CD4-positive, alpha-beta T cell treated with Interferon gamma for 1 hour (primary cell): ENCODE measurements at regions not wholly inside any gene's neighbourhood (a gene's known extent, or its start where the extent isn't known, plus 50 kb on each side); places are given as distances from the start of the nearest gene placed in this dataset.

Experiments used
- DNase-seq: peaks from one replicate; pipeline ENCODE4 v3.0.0-alpha.2; 2020

DNA sequence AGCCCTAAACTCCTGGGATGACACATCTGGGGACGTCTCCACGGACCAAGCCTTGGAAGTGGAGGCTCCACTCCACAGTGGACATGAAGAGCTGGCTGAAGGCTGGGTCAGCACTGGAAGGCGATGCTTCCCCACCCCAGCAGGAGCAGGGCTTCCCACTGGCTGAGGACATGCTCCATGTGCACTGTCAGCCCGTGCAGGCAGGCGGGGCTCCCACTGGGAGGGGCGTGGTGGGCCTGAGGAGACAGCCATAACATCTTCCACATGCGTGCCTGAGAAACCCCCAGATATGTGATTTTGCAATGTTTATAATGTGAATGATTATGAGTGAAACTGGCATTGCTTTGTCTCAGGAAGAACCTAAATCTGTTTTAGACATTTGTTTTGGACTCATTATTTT is 231.3 kb downstream of the KLF13 start:
- no peak for DNase-seq

GRCh38 chr15:31558840-31559239 is 232.2 kb downstream of the KLF13 start:
- DNase-seq = no peak

DNA sequence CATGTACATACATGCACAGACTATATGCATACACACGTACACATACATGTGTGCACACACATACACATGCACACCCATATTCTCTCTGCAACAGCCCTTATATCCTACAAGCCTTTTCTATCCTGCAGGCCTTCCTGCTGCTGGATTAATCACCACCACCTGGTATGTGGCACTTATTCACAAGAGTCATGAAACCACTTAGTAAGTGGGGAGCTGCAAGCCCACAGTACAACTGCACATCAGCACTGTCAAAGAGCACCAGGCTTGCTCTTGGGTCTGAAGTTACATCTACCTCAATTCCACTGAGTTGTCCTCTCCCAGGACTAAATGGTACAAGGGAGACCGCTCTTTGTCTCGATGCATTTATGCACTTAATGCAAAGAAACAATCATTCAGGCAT is 233.2 kb downstream of the KLF13 start:
- no peak for DNase-seq

DNA sequence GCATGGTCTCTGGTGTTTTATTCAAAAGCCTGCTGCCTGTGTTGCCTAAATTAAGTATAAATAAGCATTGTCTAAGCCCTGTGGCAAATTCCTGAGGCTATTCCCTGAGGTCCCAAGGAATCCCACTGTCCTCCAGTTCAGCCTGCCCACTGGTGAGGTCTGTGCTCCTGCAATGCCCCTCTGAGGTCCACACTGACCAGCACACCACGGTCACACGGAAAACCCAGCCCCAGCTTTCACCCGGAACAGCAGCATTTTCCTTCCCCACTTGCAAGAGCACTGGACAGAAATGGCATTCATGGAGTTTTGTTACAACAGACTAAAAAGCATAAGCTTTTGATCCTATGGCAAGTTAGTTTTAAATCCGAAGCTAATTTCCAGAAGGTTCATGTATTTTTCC is 234.0 kb downstream of the KLF13 start:
- DNase-seq = no peak

DNA sequence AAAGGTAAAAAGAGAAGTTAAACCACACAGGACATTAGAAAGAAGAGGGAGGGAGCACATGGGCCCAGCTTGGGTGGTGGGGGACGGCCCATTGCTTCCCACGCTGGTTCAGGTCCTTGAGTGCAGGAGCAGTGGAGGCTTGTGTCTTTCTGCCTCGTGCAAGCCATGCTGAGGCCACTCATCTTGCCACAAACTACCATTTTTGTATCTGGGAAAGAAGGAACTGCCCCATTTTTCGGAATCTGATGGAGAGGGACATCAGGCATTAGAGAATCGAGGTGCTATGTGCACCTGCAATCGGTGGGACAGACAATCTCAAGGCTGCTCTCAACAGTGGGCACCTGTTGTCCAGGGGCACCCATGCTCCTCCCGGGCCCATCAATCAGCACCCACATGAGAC is 234.5 kb downstream of the KLF13 start:
- DNase-seq = no peak

DNA sequence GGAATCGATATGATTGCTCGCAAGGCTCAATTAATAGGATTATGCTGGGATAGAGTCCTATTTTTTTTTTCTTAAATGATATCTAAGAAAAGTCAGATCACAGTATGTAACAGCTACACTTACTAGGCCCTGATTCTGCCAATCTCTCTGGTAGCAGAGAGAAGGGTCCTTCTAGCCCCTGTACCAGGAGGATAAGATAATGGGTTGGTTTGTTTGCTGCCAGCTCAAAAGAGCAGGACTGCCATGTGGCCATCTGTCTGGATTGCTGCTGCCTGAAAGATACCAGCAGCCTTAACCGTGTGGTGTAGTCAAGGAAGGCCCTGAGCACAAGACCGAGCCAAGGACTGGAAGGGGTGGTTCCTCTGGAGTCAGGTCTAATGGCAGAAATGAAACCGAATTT is 236.4 kb downstream of the KLF13 start:
- no peak for DNase-seq

DNA sequence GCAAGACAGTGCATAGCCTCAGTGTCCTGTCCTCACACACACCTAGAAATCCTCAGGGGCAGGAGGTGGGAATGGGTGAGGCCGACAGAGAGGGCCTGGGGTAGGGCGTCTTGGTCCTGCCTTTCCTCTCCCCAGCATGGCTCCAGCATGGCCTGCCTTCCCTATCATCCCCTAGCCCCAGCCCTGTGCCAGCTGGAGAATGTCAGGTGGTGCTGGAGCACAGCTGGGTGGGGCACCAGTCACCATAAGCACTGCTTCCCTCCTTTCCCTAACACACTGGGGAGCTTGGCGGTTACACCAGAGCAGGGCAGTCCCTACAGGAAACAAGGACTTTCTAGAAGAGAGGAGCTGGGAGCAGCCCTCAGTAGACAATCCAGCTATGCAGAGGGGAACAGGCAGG is 236.8 kb downstream of the KLF13 start:
- DNase-seq = no peak

GRCh38 chr15:31567861-31568260 is 241.2 kb downstream of the KLF13 start:
- DNase-seq = no peak

- no peak for DNase-seq
These were observed 243.2 kb downstream of the KLF13 start for GRCh38 chr15:31569836-31570235.

- DNase-seq = no peak
These were observed 244.0 kb downstream of the KLF13 start for GRCh38 chr15:31570591-31570990.

DNA sequence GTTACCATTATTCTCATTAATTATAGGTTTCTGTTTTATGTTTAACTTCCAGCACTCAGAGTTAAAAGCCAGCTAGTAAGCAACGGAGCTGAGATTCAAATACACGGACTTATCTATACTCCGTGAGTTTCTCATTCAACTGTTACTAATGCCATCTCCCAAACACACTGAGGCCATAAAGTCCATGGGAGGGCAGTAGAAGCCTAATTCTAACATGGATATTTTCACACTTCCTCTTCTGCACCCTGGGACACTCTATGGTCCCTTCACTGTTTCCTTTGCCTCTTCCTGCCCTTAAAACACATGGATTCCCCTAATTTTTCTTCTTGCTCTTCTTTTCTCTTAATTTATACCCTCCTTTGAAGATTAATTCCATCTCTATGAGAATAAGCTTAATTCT is 245.0 kb downstream of the KLF13 start:
- DNase-seq = no peak

GRCh38 chr15:31573759-31574158 is 247.1 kb downstream of the KLF13 start:
- no peak for DNase-seq

GRCh38 chr15:31574766-31575165 is 248.1 kb downstream of the KLF13 start:
- no peak for DNase-seq

DNA sequence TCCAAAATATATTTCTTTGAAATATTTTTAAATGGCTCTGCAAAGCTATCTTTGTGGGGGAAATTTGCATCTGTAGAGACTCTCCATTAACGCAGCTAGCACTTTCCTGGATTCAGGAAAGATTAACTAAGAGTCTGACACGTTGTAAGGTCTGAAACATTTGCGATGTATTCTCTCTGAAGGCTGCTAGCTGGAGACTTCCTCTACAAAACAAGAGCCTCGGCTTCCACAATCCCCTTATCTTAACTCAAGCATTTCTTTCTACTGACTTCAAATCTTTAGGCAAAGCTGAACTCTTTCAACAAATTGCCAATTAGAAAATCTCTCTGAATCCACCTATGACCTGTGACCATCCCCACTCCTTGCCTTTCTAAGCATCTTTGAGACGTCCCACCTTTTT is 250.5 kb downstream of the KLF13 start:
- no peak for DNase-seq

DNA sequence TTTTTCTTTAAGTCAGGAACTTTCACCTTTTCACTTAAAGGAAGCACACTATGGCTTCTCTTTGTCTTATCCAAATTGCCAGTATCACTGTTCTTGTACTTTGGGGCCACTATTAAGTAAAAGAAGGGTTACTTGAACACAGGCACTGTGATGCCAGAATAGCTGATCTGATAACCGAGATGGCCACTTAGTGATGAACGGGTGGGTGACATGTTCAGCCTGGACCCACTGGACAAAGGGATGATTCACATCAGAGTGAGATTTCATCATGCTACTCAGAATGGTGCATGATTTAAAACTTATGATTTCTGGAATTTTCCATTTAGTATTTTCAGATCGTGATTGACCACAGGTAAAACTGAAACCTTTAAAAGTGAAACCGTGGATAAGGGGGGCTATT is 252.6 kb downstream of the KLF13 start:
- no peak for DNase-seq

- DNase-seq = no peak
These were observed 253.3 kb downstream of the KLF13 start for GRCh38 chr15:31579976-31580375.

DNA sequence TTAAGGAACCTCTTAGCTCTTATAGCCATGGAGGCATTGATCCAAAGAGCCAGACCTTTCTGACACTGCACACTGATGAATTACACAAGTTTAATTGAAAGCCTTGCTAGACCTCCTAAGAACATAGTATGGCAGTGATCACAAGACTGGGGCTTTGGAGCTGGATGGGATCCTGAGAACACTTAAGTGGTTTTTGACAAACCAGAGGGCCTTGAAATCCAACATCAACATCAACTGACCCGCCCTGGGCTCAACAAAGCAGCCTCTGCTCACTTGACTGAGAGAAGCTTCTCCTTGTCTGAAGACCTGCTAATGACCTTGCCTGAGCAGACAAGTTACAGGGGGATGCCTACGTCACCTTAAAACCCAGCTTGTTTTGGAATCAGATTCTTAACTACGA is 257.6 kb downstream of the KLF13 start:
- no peak for DNase-seq

GRCh38 chr15:31585240-31585639 is 258.6 kb downstream of the KLF13 start:
- no peak for DNase-seq

- no peak for DNase-seq
These were observed 260.2 kb downstream of the KLF13 start for GRCh38 chr15:31586841-31587240.

DNA sequence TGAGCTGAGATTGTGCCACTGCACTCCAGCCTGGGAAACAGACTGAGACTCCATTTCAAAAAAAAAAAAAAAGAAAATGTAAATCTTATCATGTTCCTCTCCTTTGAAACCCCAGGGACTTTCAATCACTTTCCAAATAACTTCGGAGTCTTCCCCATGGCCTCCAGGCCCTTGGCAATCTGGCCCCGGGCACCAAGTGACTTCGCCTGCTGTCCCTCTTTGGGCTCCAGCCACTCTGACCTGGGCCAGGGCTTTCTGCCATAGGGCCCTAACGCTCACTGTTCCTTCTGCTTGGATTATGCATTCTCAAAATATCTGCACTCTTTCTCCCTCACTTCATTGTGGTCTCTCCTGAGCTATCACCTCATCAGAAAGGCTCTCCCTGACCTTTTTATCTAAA is 260.9 kb downstream of the KLF13 start:
- no peak for DNase-seq

DNA sequence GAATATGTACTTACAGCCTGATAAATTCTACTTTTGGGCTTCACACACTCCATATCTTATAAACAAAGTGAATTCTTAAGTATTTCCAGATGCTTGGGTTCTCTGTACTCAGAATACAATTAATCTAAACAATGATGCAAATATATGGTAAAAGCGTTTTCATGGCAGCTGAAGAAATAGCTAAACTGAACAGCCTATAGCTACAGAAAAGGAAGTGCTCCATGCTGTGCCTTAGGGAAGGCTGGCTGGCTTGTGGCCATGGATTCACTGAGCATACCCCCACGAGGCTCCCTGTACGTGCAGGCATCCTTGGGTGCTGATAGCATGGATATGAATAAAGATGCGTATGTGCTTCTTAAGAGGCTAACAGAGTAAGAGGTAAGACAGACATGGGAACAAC is 264.0 kb downstream of the KLF13 start:
- DNase-seq = no peak

DNA sequence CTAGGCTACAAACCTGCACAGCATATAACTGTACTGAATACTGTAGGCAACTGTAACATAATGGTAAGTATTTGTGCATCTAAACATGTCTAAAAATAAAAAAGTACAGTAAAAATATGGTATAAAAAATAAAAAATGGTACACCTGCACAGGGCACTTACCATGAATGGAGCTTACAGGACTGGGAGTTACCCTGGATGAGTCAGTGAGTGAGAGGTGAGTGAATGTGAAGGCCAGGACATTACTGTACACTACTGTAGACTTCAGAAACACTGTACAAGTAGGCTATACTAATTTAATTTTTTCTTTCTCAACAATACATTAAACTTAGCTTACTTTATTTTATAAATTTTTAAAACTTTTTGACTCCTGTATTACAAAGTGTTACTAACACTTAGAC is 265.3 kb downstream of the KLF13 start:
- no peak for DNase-seq

DNA sequence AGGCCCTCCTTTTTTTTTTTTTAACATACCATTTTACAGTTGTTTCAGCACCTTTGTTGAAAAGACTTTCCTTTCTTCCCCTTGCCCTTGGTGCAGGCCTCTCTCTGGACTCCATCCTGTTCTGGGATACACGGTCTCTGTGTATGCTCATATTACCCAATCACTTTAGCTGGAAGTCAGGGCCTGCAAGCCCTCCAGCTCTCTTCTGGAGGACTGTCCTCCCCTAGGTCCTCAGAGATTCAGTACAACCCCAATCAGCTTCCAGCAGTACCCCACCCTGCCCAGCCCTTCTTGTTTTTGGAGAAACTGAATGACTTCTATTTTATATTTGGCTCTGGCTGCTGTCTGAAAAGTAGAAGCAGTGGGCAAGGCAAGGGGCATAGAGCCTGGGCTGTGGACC is 270.8 kb downstream of the KLF13 start:
- DNase-seq = no peak

DNA sequence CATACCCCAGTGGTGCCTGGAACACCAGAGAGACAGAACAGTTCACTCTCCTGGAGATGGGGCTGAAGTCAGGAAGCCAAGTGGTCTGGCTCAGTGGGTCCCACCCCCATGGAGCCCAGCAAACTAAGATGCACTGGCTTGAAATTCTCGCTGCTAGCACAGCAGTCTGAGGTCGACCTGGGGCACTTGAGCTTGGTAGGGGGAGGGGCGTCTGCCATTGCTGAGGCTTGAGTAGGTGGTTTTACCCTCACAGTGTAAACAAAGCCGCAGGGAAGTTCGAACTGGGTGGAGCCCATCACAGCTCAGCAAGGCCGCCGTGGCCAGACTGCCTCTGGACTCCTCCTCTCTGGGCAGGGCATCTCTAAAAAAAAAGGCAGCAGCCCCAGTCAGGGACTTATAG is 272.0 kb downstream of the KLF13 start:
- no peak for DNase-seq

- no peak for DNase-seq
These were observed 278.9 kb downstream of the KLF13 start for GRCh38 chr15:31605467-31605931.

GRCh38 chr15:31606194-31606669 is 279.6 kb downstream of the KLF13 start:
- no peak for DNase-seq
